SK-N-SH treated with all-trans-retinoic acid at 6 μM for 48 hours (cell line): ENCODE measurements at regions not wholly inside any gene's neighbourhood (a gene's known extent, or its start where the extent isn't known, plus 50 kb on each side); places are given as distances from the start of the nearest gene placed in this dataset.

Experiments used
- ZFP30 ChIP-seq: fragments of 450-650 bp; formaldehyde crosslinking; IDR thresholded peaks from 2 replicates; pipeline ENCODE4 v1.5.0; 2022; ENCODE audit warnings: mild to moderate bottlenecking, moderate library complexity
- ZNF8 ChIP-seq: fragments of 450-650 bp; formaldehyde crosslinking; IDR thresholded peaks from 2 replicates; pipeline ENCODE4 v1.5.0; 2020; ENCODE audit warnings: mild to moderate bottlenecking, moderate library complexity
- TF ChIP-seq, protein P1 (sequence below): fragments of 250-450 bp; sonication (Bioruptor Pico); IDR thresholded peaks from 2 replicates; pipeline ENCODE4 v1.8.0; 2020; ENCODE audit warnings: mild to moderate bottlenecking, moderate library complexity, borderline replicate concordance
- TF ChIP-seq, protein P2 (sequence below): fragments of 250-450 bp; sonication (Bioruptor Pico); IDR thresholded peaks from 2 replicates; pipeline ENCODE4 v1.8.0; 2021; ENCODE audit warnings: low read depth, mild to moderate bottlenecking, moderate library complexity, borderline replicate concordance

DNA sequence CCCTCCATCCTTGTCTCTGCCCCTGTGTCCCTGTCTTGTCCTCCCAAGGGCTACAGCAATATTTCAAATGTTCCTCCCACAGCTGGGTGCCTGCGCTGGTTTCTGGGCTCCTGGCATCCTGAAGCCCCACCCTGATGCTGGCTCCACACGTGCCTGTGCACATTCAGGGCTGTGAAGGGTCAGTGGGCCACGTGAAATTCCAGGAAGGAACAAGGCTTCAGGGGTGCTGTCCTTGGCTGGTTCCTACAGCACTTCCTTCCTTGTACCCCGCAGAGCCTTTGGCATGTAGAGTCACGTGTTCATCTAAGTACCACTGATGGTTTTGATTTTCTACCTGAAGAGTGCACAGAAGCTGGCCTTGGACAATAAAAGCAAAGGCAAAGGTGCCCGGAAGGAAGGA, 57.7 kb upstream of the NLK start:
- TF ChIP-seq, protein P1, sequence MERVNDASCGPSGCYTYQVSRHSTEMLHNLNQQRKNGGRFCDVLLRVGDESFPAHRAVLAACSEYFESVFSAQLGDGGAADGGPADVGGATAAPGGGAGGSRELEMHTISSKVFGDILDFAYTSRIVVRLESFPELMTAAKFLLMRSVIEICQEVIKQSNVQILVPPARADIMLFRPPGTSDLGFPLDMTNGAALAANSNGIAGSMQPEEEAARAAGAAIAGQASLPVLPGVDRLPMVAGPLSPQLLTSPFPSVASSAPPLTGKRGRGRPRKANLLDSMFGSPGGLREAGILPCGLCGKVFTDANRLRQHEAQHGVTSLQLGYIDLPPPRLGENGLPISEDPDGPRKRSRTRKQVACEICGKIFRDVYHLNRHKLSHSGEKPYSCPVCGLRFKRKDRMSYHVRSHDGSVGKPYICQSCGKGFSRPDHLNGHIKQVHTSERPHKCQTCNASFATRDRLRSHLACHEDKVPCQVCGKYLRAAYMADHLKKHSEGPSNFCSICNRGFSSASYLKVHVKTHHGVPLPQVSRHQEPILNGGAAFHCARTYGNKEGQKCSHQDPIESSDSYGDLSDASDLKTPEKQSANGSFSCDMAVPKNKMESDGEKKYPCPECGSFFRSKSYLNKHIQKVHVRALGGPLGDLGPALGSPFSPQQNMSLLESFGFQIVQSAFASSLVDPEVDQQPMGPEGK = no peak
- TF ChIP-seq, protein P2, sequence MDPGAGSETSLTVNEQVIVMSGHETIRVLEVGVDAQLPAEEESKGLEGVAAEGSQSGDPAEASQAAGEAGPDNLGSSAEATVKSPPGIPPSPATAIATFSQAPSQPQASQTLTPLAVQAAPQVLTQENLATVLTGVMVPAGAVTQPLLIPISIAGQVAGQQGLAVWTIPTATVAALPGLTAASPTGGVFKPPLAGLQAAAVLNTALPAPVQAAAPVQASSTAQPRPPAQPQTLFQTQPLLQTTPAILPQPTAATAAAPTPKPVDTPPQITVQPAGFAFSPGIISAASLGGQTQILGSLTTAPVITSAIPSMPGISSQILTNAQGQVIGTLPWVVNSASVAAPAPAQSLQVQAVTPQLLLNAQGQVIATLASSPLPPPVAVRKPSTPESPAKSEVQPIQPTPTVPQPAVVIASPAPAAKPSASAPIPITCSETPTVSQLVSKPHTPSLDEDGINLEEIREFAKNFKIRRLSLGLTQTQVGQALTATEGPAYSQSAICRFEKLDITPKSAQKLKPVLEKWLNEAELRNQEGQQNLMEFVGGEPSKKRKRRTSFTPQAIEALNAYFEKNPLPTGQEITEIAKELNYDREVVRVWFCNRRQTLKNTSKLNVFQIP (CRISPR knock-in tag) = no peak
- no peak for TF ChIP-seq ZFP30 (CRISPR knock-in tag)
- TF ChIP-seq ZNF8 = no peak
